IMR-90 (cell line): ENCODE measurements at regions not wholly inside any gene's neighbourhood (a gene's known extent, or its start where the extent isn't known, plus 50 kb on each side); places are given as distances from the start of the nearest gene placed in this dataset.

ENCODE experiments used
- BHLHE40 ChIP-seq: fragments of 150-350 bp; IDR thresholded peaks from 2 replicates; pipeline ENCODE4 v1.6.1; 2016; ENCODE audit warnings: mild to moderate bottlenecking, low read depth, low read length
- CHD1 ChIP-seq: IDR thresholded peaks from 2 replicates; pipeline ENCODE4 v1.6.1; 2012; ENCODE audit warnings: low read depth, low read length, improper control_type of control experiment
- CTCF ChIP-seq: conservative IDR thresholded peaks from 2 replicates; pipeline ENCODE4 v1.5.1; 2012; ENCODE audit warnings: mild to moderate bottlenecking, low read depth, low read length, improper control_type of control experiment
- ELK1 ChIP-seq: fragments of 150-350 bp; IDR thresholded peaks from 2 replicates; pipeline ENCODE4 v1.6.1; 2016; ENCODE audit warnings: low read depth, mild to moderate bottlenecking, low read length, moderate library complexity, borderline replicate concordance
- MAFK ChIP-seq: IDR thresholded peaks from 2 replicates; pipeline ENCODE4 v1.6.1; 2012; ENCODE audit warnings: low read depth, low read length, improper control_type of control experiment
- MXI1 ChIP-seq: IDR thresholded peaks from 2 replicates; pipeline ENCODE4 v1.6.1; 2012; ENCODE audit warnings: low read depth, mild to moderate bottlenecking, low read length, moderate library complexity, borderline replicate concordance
- POLR2A ChIP-seq: IDR thresholded peaks from 2 replicates; pipeline ENCODE4 v1.6.1; 2012; ENCODE audit warnings: mild to moderate bottlenecking, low read depth, low read length
- RAD21 ChIP-seq: IDR thresholded peaks from 2 replicates; pipeline ENCODE4 v1.6.1; 2012; ENCODE audit warnings: low read length, improper control_type of control experiment
- RFX5 ChIP-seq: IDR thresholded peaks from 2 replicates; pipeline ENCODE4 v1.8.0; 2012; ENCODE audit warnings: low read depth, mild to moderate bottlenecking, low read length, moderate library complexity

DNA sequence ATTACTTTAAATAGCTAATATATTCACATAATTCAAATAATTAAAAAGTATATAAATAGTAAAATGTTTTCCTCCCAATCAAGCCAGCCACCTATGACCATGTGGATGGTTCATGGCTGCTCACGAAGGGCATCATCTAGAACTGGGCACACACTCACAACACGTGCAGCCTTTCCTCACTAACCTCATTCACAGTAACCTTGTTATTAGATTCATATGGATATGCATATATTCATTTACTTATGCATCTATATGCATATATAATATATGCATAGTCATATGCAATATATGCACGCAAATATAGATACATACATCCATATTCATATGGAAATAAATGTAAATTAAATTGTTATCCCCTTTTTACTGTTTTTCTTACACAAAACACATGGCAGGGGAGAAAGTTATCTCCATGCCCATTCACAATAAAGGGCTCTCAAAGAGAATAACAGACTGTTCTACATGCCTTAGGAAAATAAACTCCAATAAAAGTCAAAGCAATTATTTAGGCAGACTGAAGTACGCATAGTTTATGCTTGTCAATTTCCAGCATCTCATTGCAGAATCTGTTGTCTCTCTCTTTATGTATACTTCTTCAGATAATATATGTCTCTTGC lies 163.9 kb upstream of the ADGRL3 start:
- TF ChIP-seq CTCF (no peak), RFX5 (no peak), POLR2A (no peak), MXI1 (no peak), BHLHE40 (no peak), CHD1 (no peak), RAD21 (no peak), ELK1 (no peak), MAFK (no peak)
